ENCODE measurements at regions not wholly inside any gene's neighbourhood (a gene's known extent, or its start where the extent isn't known, plus 50 kb on each side); places are given as distances from the start of the nearest gene placed in this dataset.

DNA sequence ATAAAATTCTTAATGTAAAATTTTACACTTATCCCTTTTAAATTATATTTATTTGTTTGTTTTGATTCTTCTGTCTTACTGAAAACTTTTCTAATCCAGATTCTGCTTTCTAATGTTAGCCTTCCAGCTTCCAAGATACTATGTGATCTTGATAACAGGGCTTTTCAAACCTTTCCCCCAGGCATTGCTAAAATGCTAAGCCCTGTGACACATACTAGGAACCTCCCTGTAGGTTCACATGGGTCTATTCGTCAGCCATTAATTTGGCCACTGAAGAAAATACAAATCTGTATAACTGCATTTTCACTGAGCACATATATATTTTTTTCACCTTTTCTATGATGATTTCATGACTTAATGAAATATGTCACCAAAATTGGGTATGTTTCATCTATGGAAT, 92.8 kb upstream of the MAP4K3 start:
- no peak for DNase-seq (ENCODE audit: low spot score)
- Mint-ChIP-seq H3K9me3 (ENCODE audit: low read depth) (no peaks in the 10 kb centered on the region), H3K27ac (ENCODE audit: unreplicated experiment) (peak overlapping the region; percentile 73), H3K36me3 (ENCODE audit: low read depth) (no peaks in the 10 kb centered on the region), H3K27me3 (ENCODE audit: low read depth) (no peaks in the 10 kb centered on the region), H3K4me1 (ENCODE audit: low read depth) (peaks cover 46% of the 10 kb centered on the region), H3K4me3 (ENCODE audit: unreplicated experiment) (no peak overlapping the region)
- TF ChIP-seq, protein P1, sequence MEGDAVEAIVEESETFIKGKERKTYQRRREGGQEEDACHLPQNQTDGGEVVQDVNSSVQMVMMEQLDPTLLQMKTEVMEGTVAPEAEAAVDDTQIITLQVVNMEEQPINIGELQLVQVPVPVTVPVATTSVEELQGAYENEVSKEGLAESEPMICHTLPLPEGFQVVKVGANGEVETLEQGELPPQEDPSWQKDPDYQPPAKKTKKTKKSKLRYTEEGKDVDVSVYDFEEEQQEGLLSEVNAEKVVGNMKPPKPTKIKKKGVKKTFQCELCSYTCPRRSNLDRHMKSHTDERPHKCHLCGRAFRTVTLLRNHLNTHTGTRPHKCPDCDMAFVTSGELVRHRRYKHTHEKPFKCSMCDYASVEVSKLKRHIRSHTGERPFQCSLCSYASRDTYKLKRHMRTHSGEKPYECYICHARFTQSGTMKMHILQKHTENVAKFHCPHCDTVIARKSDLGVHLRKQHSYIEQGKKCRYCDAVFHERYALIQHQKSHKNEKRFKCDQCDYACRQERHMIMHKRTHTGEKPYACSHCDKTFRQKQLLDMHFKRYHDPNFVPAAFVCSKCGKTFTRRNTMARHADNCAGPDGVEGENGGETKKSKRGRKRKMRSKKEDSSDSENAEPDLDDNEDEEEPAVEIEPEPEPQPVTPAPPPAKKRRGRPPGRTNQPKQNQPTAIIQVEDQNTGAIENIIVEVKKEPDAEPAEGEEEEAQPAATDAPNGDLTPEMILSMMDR (IDR thresholded peaks at IDR 0.05): no peak

DNA sequence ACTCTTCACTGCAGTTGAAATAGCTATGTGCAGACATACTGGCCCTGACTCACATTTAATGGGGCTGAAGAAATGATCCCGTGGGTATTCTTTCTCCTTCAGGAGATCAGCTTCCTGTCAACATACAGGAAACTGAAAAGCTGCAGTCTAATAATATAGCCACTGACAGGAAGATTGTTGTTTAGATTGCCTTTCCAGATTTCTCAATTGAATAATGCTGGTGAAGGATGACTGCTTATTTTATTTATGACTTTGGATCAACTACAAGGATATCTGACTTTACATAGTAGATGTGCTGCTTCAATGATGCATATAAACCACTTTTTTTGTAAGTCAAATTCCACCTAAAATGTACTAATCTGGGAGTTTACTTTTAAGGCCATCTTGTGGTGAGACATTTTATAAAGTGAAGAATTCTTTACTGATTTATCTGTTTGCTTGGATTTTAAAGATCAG, 93.4 kb upstream of the MAP4K3 start:
- no peak overlapping the region for H3K4me3 Mint-ChIP-seq (ENCODE audit: unreplicated experiment)
- no peaks in the 10 kb centered on the region for H3K9me3 Mint-ChIP-seq (ENCODE audit: low read depth)
- H3K4me1 Mint-ChIP-seq (ENCODE audit: low read depth): peaks cover 44% of the 10 kb centered on the region
- no peaks in the 10 kb centered on the region for H3K27me3 Mint-ChIP-seq (ENCODE audit: low read depth)
- TF ChIP-seq, protein P1 (IDR thresholded peaks at IDR 0.05): peak; percentile 77
- no peaks in the 10 kb centered on the region for H3K36me3 Mint-ChIP-seq (ENCODE audit: low read depth)
- peak overlapping the region; percentile 73 for H3K27ac Mint-ChIP-seq (ENCODE audit: unreplicated experiment)
- no peak for DNase-seq (ENCODE audit: low spot score)

DNA sequence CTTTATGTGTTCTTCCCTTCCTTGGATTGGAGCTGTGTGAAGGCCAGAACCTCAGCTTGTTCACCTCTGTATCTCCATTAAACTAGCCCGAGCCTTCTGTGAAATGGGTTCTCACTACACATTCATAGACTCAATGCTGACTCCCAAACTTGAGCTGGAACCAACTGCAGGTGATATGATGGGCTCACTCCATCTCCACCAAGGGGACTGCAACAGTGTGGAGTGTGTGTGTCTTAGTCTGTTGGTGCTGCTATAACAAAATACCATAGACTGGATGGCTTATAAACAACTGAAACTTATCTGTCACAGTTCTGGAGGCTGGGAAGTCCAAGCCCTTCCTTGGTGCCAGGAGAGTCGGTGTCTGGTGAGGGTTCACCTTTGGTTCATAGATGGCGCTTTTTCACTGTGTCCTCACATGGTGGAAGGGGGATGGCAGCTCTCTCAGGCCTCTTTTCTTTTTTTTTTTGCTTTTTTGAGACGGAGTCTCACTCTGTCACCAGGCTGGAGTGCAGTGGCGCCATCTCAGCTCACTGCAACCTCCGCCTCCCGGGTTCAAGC, 94.2 kb upstream of the MAP4K3 start:
- no peak for DNase-seq (ENCODE audit: low spot score)
- Mint-ChIP-seq H3K4me3 (ENCODE audit: unreplicated experiment) (no peak overlapping the region), H3K4me1 (ENCODE audit: low read depth) (peaks cover 37% of the 10 kb centered on the region), H3K36me3 (ENCODE audit: low read depth) (no peaks in the 10 kb centered on the region), H3K27ac (ENCODE audit: unreplicated experiment) (no peak overlapping the region), H3K27me3 (ENCODE audit: low read depth) (no peaks in the 10 kb centered on the region), H3K9me3 (ENCODE audit: low read depth) (no peaks in the 10 kb centered on the region)
- TF ChIP-seq, protein P1 (IDR thresholded peaks at IDR 0.05): no peak

DNA sequence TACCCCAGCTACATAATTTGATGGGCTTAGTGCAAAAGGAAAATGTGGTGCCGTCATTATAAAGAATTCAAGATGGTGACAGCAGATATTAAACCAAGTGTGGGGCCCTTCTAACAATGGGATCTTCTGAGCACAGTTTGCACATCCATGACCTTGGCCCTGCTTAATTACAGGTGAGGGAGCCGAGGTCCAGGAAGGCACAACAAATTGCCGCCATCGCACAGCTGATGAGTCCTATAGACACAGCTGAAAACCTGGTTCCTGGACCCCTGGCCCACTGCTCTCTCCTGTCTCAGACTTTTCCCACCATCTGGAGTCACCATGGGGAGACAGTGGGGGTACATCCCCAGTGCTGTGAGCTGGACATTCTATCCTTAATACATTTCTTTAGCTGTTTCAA, 95.8 kb upstream of the MAP4K3 start:
- Mint-ChIP-seq H3K4me3 (ENCODE audit: unreplicated experiment) (no peak overlapping the region), H3K27ac (ENCODE audit: unreplicated experiment) (no peak overlapping the region), H3K36me3 (ENCODE audit: low read depth) (no peaks in the 10 kb centered on the region), H3K9me3 (ENCODE audit: low read depth) (no peaks in the 10 kb centered on the region), H3K27me3 (ENCODE audit: low read depth) (no peaks in the 10 kb centered on the region), H3K4me1 (ENCODE audit: low read depth) (peaks cover 37% of the 10 kb centered on the region)
- TF ChIP-seq, protein P1 (IDR thresholded peaks at IDR 0.05): no peak
- DNase-seq (ENCODE audit: low spot score): no peak

DNA sequence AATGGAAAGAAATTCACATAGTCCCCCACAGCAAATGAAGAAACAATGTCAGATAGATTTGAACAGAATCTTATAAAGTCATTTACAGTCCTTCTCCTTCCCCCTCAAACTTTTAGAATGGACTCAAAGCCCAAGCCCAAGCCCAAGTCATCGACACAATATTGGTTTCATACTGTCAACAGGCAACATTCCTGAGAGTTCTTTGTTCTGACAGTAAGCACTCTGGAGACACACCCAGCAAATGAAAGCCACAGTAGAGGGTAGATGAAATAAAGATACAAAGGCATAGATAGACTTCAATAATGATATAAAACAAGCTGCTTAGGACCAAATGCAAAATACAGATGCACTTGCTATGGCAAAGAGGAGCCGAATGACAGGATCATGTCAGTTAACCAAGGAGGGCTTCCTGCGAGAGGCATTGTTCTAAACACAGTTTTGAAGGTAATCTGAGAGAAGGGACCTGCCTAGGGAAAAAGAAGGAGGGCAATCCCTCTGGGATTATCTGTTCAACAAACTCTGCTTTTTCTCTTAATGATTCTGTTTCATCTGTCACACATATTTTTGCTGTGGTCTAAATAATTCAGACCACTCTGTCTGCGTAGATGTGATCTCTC, 97.1 kb upstream of the MAP4K3 start:
- H3K4me1 Mint-ChIP-seq (ENCODE audit: low read depth): peaks cover 32% of the 10 kb centered on the region
- TF ChIP-seq, protein P1 (IDR thresholded peaks at IDR 0.05): no peak
- H3K9me3 Mint-ChIP-seq (ENCODE audit: low read depth): peaks cover 5% of the 10 kb centered on the region
- no peaks in the 10 kb centered on the region for H3K36me3 Mint-ChIP-seq (ENCODE audit: low read depth)
- no peak for DNase-seq (ENCODE audit: low spot score)
- H3K4me3 Mint-ChIP-seq (ENCODE audit: unreplicated experiment): no peak overlapping the region
- no peak overlapping the region for H3K27ac Mint-ChIP-seq (ENCODE audit: unreplicated experiment)
- no peaks in the 10 kb centered on the region for H3K27me3 Mint-ChIP-seq (ENCODE audit: low read depth)
